GM19238 (cell line): ENCODE measurements at regions not wholly inside any gene's neighbourhood (a gene's known extent, or its start where the extent isn't known, plus 50 kb on each side); places are given as distances from the start of the nearest gene placed in this dataset.

ENCODE experiments used
- DNase-seq: peaks from one replicate; pipeline ENCODE4 v3.0.0; 2011; ENCODE audit warnings: low spot score; ENCODE audit not compliant: insufficient read length

- DNase-seq = no peak
Observed at GRCh38 chr4:187178587-187178986, 454.9 kb upstream of the FAT1 start.

- DNase-seq = no peak
Observed at GRCh38 chr4:187179086-187180058, 455.7 kb upstream of the FAT1 start.

- no peak for DNase-seq
Observed at GRCh38 chr4:187181054-187181453, 457.4 kb upstream of the FAT1 start.

DNA sequence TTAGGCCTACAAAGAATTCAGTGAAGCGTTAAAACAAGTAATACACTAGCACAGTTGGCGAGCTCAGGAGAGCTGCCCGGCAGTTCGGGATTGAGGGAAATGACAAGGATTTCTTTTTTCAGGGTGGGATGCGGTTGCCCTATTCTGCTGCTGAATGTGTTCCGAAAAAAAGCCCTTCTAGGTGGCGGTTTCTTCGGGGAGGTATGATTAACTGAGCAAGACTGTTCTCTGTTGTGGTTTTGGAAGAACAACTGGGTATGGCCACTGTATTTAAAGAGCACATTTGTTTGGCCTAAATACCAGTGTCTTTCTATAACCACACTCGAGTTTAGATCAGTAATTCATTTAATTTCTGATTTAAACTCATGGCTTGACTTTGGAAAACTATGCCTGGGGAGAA, 459.7 kb upstream of the FAT1 start:
- DNase-seq = no peak

GRCh38 chr4:187183826-187184225, 460.2 kb upstream of the FAT1 start:
- DNase-seq = no peak

- no peak for DNase-seq
Observed at GRCh38 chr4:187184508-187184907, 460.9 kb upstream of the FAT1 start.

DNA sequence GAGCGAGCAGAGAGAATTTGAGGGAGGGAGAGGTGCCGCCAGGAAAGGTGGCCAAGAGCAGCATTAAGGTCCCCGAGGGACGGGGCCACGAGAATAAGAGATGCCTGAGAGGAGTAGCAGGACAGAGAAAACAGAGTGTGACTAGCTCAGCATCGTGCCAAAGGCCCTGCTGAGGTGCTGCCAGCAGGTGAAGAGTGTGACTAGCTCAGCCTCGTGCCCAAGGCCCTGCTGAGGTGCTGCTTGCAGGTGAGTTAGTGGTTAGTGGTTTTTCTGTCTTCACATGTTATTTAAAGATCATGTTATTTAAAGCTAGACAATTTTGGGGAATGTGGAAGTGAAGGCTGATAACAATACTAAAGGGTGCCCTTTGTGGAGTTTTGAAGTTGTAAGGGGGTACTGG, 464.5 kb upstream of the FAT1 start:
- no peak for DNase-seq

DNA sequence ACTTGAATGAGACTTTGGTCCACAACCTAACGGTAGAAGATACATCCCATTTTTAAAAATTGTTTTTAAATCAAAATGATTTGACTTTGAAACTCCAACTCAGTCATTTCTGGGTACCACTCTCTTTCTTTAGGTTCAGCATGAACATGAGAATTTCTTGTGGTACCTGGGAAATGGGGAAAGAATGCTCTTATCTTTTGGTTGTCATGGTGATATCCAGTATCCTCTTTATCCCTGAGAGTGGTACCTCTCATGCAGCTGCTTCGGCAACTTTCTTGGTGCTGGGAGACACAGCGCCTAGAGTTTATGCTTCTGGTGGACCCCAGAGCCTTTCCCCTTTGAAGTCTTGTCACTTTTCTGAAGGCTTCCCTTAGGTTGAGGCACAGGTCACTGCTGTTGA, 465.1 kb upstream of the FAT1 start:
- no peak for DNase-seq

GRCh38 chr4:187190390-187190789, 466.7 kb upstream of the FAT1 start:
- no peak for DNase-seq

DNA sequence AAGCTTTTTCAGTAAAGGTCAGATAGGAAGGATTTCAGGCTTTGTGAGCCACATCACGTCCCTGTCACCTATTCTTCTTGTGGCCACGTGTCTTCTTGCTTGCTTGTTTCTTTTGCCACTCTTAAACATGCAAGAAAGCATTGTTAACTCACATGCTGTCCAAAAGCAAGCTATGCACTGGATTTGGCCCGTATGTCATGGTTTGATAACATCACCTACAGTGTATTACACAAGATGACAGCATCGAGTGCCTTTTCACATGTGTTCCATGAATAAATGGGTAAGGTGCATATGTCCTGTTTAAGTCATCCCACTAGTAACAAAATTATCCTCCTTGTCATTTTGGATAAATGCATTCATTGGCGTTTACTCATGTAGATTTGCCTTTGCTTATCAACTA, 468.0 kb upstream of the FAT1 start:
- no peak for DNase-seq

GRCh38 chr4:187192266-187192665, 468.6 kb upstream of the FAT1 start:
- DNase-seq = no peak

- DNase-seq = no peak
Observed at GRCh38 chr4:187193141-187193540, 469.5 kb upstream of the FAT1 start.

DNA sequence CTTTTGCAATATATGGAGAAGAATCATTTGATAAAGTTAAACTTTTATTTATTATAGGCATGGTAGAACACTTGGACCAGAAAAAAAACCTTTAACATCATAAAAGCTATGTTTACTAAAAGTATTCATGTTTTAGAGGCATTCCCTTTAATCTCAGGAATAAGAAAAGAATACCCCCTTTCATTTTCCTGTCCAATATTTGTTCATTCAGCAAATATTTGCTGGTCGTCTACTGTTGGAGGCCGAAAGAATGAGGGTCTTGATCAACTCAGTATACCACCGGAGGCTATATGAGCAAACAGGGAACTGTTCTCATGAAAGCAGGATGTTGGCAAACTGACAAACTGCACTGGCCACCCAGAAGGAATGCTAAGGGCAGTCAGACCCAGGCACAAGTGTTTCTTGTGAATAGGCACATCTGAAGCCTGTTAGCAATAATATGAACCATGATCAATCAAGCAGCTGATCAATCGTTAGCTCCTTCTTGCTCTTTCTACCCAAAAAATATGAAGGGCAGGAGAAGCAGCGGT, 480.8 kb upstream of the FAT1 start:
- no peak for DNase-seq

DNA sequence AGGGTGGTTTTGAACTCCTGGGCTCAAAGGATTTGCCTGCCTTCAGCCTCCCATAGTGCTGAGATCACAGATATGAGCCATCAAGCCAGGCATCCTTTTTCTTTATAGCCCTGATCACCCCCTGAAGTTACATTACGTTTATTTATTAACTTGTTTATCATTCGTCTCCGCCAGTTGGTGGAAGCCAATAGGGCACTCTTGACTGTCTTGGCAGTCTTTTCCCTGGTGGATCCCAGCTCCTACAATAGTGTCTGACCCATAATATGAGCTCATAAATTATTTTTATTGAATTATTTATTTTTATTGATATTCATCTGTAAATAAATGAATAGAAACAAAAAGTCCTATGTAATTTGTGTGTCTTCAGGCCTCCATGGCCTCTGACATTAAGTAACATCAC, 484.3 kb upstream of the FAT1 start:
- no peak for DNase-seq

GRCh38 chr4:187208651-187209050, 485.0 kb upstream of the FAT1 start:
- DNase-seq = no peak

GRCh38 chr4:187209921-187210613, 486.4 kb upstream of the FAT1 start:
- DNase-seq = no peak

GRCh38 chr4:187212446-187213080, 488.9 kb upstream of the FAT1 start:
- DNase-seq = no peak

DNA sequence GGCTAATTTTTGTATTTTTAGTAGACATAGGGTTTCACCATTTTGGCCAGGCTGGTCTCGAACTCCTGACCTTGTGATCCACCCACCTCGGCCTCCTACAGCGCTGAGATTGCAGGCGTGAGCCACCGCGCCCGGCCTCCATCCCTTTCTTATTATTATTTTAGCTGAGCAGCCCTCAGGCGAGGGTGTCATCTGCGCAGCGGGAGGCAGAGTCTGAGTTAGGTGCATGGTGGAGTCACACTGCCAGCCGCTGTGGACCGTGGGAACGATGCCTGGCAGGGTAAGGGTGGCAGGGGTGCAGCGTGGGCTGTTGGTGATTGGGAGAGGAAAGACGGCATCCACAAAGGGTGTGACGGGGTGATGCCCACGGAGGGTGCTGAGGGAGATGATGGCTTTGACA, 491.8 kb upstream of the FAT1 start:
- DNase-seq = no peak

DNA sequence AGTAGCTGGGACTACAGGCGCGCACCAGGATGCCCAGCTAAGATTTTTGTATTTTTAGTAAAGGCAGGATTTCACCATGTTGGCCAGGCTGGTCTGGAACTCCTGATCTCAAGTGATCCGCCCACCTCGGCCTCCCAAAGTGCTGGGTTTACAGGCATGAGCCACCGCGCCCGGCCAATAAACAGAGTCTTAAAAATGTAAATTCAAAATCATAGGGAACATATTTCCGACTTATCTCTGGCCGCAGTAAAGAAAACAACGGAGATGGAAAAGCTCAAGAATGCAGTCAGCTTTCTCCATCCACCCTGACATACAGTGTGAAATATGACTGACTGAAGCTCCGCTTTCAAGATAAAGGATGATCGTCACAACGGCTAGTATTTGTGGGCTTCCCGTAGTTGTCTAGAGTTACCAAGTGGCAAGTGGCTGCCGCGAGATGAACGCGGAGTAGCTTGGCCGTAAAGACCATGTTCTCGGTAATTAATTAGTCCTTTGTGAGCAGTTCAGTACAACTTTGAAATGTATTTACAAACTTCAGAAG, 495.1 kb upstream of the FAT1 start:
- DNase-seq = no peak

- DNase-seq = no peak
Observed at GRCh38 chr4:187224560-187224959, 500.9 kb upstream of the FAT1 start.

DNA sequence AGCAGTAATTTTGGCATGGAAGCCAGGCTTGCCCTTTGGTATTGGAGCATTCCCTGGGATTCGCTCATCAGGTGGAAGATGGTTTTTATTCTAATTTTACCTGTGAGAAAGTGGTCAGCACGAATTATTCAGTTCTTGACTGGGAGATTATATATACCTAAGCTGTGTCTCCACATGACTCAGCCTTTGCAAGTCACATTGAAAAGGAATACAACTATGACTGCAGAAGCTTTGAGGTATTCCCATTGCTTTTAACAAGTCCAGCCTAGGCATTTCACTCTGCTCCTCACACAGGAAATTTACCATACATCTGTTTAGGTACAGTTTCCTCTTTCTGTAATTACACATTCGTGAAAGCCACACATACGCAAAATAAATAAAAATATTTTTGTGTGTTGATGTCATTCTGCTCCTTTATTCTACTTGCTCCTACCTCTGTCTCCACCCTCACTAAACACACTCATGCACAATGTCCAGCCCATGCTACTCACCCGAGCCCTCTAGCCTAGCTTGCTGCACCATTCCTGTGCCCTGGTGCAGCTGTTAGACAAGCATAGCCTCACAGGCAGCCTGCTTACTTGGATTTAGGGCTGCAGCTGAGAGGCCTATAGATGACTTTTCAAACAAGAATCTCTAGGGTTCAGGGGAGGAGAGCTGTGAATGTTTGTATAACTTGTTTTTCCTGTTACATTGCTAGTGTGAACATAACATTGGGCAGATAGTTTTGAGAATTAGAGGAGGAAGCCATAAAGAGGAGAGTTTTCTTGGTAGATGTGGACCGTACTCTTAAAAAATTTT, 504.4 kb upstream of the FAT1 start:
- DNase-seq = no peak
